K562 (cell line): ENCODE measurements at regions not wholly inside any gene's neighbourhood (a gene's known extent, or its start where the extent isn't known, plus 50 kb on each side); places are given as distances from the start of the nearest gene placed in this dataset.
A peak's percentile ranks its signal among the peaks of the same experiment; 100 is the strongest.

Source experiments
- ATAC-seq: fragments of 200-7000 bp; cut with Tn5 transposase; 3 replicates; pipeline ENCODE4 v1.9.1; 2020; ENCODE audit warnings: moderate library complexity
- BruUV-seq: library from RNA; stranded (reverse); fragments of 400-500 nt; replicated peaks from 2 replicates; lab custom pipeline; 2021; lab: Mats Ljungman, UMichigan
- CTCF ChIA-PET: fragments of 300-600 bp; formaldehyde crosslinking; extraction: SDS; loops from one replicate; lab custom pipeline; 2021; ENCODE audit warnings: low intra/inter-chr PET ratio; lab: Yijun Ruan, JAX
- POLR2A ChIA-PET: fragments of 300-600, 350-650 bp; sonication (Branson Sonifier 250); formaldehyde crosslinking; extraction: SDS; loops from one replicate; lab custom pipeline; 2021; ENCODE audit warnings: antibody characterized with exemption, inconsistent platforms; lab: Yijun Ruan, JAX
- DNase-seq, 4 experiments: peaks; one replicate each; pipeline versions ENCODE4 v3.0.0 to v3.0.0-alpha.2; 2011 to 2018; ENCODE audit warnings: low spot score in 3 of 4, mixed read lengths in 3 of 4; ENCODE audit errors: extremely low read depth in 1 of 4
- FAIRE-seq: peaks from 2 replicates; lab custom pipeline; 2011; peaks lifted over from hg19 to GRCh38; lab: Jason Lieb, UNC
- H2AFZ ChIP-seq: 2 replicates; pipeline ENCODE4 v1.6.0; 2011; ENCODE audit warnings: low read depth, low read length, control low read depth, inconsistent platforms
- H3K27ac ChIP-seq: fragments of 200-600 bp; 3 replicates; pipeline ENCODE4 v1.8.0; 2011; ENCODE audit warnings: low read depth, mild to moderate bottlenecking, control low read depth, inconsistent platforms, low read length, moderate library complexity, mixed read lengths; ENCODE audit errors: extremely low read depth
- H3K27me3 ChIP-seq, 2 experiments: fragments of 300-600 bp in 1 of 2; 2 replicates in 1 of 2; 3 replicates in 1 of 2; pipeline versions ENCODE4 v1.6.0 to v1.8.0; 2011; ENCODE audit warnings: inconsistent platforms in 2 of 2, low read length in 2 of 2, mild to moderate bottlenecking in 1 of 2, mixed read lengths in 1 of 2, moderate library complexity in 1 of 2; ENCODE audit not compliant: control insufficient read depth in 2 of 2, insufficient read depth in 2 of 2
- H3K36me3 ChIP-seq: fragments of 300-600 bp; 3 replicates; pipeline ENCODE4 v1.8.0; 2011; ENCODE audit warnings: mild to moderate bottlenecking, low read length, inconsistent platforms; ENCODE audit not compliant: control insufficient read depth, insufficient read depth
- H3K4me1 ChIP-seq, 2 experiments: fragments of 200-600 bp in 1 of 2; replicated peaks in 1 of 2; 2 replicates in 1 of 2; 3 replicates in 1 of 2; pipeline versions ENCODE4 v1.5.1 to v1.8.0; 2011; ENCODE audit warnings: inconsistent platforms in 2 of 2, low read length in 2 of 2, mild to moderate bottlenecking in 1 of 2, mixed read lengths in 1 of 2, moderate library complexity in 1 of 2; ENCODE audit not compliant: control insufficient read depth in 2 of 2, insufficient read depth in 2 of 2
- H3K4me2 ChIP-seq: 2 replicates; pipeline ENCODE4 v1.6.1; 2011; ENCODE audit warnings: low read length, control low read depth, inconsistent platforms, mixed read lengths; ENCODE audit not compliant: insufficient read depth
- H3K4me3 ChIP-seq: fragments of 200-600 bp; sonication (generic), shearing (Covaris generic); 2 replicates; pipeline ENCODE4 v1.5.1; 2016; ENCODE audit warnings: control low read depth, inconsistent platforms
- H3K79me2 ChIP-seq: fragments of 200-600 bp; 3 replicates; pipeline ENCODE4 v1.8.0; 2011; ENCODE audit warnings: low read length, inconsistent platforms; ENCODE audit not compliant: control insufficient read depth, insufficient read depth
- H3K9ac ChIP-seq, 2 experiments: 2 replicates each; pipeline versions ENCODE4 v1.6.0 to v1.6.1; 2011; ENCODE audit warnings: low read depth in 2 of 2, low read length in 2 of 2, control low read depth in 1 of 2, inconsistent platforms in 1 of 2, mild to moderate bottlenecking in 1 of 2, mixed read lengths in 1 of 2; ENCODE audit not compliant: insufficient read depth in 1 of 2
- H3K9me1 ChIP-seq: one replicate; pipeline ENCODE4 v1.6.0; 2011; ENCODE audit warnings: inconsistent platforms, mild to moderate bottlenecking, low read length, moderate library complexity; ENCODE audit not compliant: control insufficient read depth, insufficient read depth
- H3K9me3 ChIP-seq: replicated peaks from 2 replicates; pipeline ENCODE4 v1.5.1; 2011; ENCODE audit warnings: low read depth, low read length, inconsistent platforms; ENCODE audit not compliant: control insufficient read depth, insufficient read depth
- H4K20me1 ChIP-seq: replicated peaks from 2 replicates; pipeline ENCODE4 v1.6.1; 2011; ENCODE audit warnings: low read length, inconsistent platforms, mixed read lengths; ENCODE audit not compliant: control insufficient read depth, insufficient read depth
- CEBPB ChIP-seq: fragments of 450-650 bp; IDR thresholded peaks from 2 replicates; pipeline ENCODE4 v1.6.1; 2016; ENCODE audit warnings: missing genetic modification characterization, missing compliant biosample characterization
- SPI1 ChIP-seq: IDR thresholded peaks from 2 replicates; pipeline ENCODE4 v1.6.1; 2011; ENCODE audit warnings: low read depth, low read length, control low read depth, borderline replicate concordance
- ZFP36 ChIP-seq: fragments of 150-350 bp; IDR thresholded peaks from 2 replicates; pipeline ENCODE4 v1.6.1; 2018; ENCODE audit warnings: low read length, low read depth; ENCODE audit not compliant: partially characterized antibody
- WGBS: fragments of 100-300 bp; shearing (Covaris generic); methylation state at CpG from one replicate; pipeline ENCODE4 v1.1.6; 2016; ENCODE audit warnings: low coverage, mixed read lengths; ENCODE audit not compliant: insufficient coverage; ENCODE audit errors: missing lambda C conversion rate; 5-methylcytosine and 5-hydroxymethylcytosine counted together
- in situ Hi-C: fragments of 300-500 bp; cut with MboI; formaldehyde crosslinking; loops from 4 replicates; pipeline ENCODE4 v1.15.0; 2018; ENCODE audit warnings: inconsistent platforms, mixed read lengths
- intact Hi-C: fragments of 100-400 bp; cut with micrococcal nuclease; formaldehyde crosslinking; loops from 2 replicates; pipeline ENCODE4 v1.14.2; 2022
- TF ChIP-seq, protein P1 (sequence below), 3 experiments: fragments of 200-800 bp in 1 of 3; fragments of 250-450 bp in 1 of 3; fragments of 450-650 bp in 1 of 3; sonication (Bioruptor Pico) in 1 of 3; sonication (Bioruptor generic) in 1 of 3; formaldehyde crosslinking in 1 of 3; IDR thresholded peaks; 2 replicates each; pipeline versions ENCODE4 v1.6.1 to v1.8.0; 2016 to 2022; ENCODE audit warnings: mild to moderate bottlenecking in 2 of 3, missing genetic modification characterization in 2 of 3, missing compliant biosample characterization in 1 of 3, moderate library complexity in 1 of 3
- TF ChIP-seq, protein P2 (sequence below): fragments of 450-650 bp; IDR thresholded peaks from 2 replicates; pipeline ENCODE4 v1.6.1; 2016

DNA sequence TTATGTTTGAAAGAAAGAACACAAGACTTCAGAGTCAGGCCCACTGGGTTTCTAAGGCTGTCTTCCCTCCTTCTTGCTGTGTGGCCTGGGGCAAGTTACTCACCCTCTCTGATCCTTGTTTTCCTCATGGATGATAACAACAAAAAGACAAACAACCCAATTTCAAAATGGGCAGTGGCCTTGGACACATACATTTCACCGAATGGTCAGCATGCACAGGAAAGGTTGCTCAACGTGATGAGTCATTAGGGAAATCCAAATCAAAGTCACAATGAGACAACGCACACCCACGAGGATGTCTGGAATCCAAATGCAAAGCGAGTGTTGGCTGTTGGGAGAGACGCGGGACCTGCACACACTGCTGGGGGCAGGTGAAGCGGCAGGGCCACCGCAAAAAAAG, 50.8 kb upstream of the PPP2R2C start (continued):
- TF ChIP-seq, protein P1, sequence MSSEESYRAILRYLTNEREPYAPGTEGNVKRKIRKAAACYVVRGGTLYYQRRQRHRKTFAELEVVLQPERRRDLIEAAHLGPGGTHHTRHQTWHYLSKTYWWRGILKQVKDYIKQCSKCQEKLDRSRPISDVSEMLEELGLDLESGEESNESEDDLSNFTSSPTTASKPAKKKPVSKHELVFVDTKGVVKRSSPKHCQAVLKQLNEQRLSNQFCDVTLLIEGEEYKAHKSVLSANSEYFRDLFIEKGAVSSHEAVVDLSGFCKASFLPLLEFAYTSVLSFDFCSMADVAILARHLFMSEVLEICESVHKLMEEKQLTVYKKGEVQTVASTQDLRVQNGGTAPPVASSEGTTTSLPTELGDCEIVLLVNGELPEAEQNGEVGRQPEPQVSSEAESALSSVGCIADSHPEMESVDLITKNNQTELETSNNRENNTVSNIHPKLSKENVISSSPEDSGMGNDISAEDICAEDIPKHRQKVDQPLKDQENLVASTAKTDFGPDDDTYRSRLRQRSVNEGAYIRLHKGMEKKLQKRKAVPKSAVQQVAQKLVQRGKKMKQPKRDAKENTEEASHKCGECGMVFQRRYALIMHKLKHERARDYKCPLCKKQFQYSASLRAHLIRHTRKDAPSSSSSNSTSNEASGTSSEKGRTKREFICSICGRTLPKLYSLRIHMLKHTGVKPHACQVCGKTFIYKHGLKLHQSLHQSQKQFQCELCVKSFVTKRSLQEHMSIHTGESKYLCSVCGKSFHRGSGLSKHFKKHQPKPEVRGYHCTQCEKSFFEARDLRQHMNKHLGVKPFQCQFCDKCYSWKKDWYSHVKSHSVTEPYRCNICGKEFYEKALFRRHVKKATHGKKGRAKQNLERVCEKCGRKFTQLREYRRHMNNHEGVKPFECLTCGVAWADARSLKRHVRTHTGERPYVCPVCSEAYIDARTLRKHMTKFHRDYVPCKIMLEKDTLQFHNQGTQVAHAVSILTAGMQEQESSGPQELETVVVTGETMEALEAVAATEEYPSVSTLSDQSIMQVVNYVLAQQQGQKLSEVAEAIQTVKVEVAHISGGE (CRISPR knock-in tag; IDR thresholded peaks at IDR 0.05) = no peak
- TF ChIP-seq ZFP36 (peak; percentile 69), CEBPB (tag) (peak; percentile 11; the same call in 1 of the 2 replicates)

DNA sequence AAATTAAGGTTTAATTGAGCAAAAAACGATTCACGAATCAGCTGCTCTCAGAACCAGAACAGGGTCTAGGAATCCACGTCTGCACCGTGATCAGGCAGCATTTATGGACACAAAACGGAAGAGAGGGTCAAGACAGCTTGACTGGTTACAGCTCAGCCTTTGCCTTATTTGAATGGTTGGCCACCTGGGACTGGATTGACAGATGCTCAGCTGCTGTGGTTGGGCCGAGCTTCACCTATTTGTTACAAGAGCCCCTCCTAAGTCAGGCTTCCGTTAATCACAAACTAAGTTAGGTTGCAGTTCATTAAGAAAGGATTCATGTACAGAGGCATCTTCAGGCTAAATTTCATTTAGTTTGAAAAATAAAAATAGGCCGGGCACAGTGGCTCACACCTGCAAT, 50.6 kb upstream of the MAN2B2 start:
- no peak overlapping the region for H3K9ac ChIP-seq
- H3K4me3 ChIP-seq = no peak overlapping the region
- H3K9me1 ChIP-seq = no peaks in the 10 kb centered on the region
- ATAC-seq = no peak
- no TSS peak for BruUV-seq
- ChIA-PET CTCF (no interaction called here), POLR2A (interaction anchor here (0.9 kb wide), 1 partner anchor 36 kb away, joined by 3 read pairs; no protein-coding TSS in a partner anchor)
- no peaks in the 10 kb centered on the region for H3K79me2 ChIP-seq
- intact Hi-C loops = no loop called here
- no peak overlapping the region for H3K4me2 ChIP-seq
- 0% methylated on average over 8 of the region's 8 CpGs for WGBS
- in situ Hi-C loops = no loop called here
- no peak for DNase-seq
- peaks cover 26 to 79% of the 10 kb centered on the region in 2 experiments for H3K27me3 ChIP-seq
- no peaks in the 10 kb centered on the region for H3K36me3 ChIP-seq
- peaks cover 15% of the 10 kb centered on the region for H4K20me1 ChIP-seq
- H3K4me1 ChIP-seq = no peaks in the 10 kb centered on the region; a peak in 1 of 5 replicates
- no peaks in the 10 kb centered on the region for H3K9me3 ChIP-seq
- no peak overlapping the region for H3K27ac ChIP-seq
- no peak overlapping the region for H2AFZ ChIP-seq
- no peak for TF ChIP-seq SPI1
- TF ChIP-seq, protein P2, sequence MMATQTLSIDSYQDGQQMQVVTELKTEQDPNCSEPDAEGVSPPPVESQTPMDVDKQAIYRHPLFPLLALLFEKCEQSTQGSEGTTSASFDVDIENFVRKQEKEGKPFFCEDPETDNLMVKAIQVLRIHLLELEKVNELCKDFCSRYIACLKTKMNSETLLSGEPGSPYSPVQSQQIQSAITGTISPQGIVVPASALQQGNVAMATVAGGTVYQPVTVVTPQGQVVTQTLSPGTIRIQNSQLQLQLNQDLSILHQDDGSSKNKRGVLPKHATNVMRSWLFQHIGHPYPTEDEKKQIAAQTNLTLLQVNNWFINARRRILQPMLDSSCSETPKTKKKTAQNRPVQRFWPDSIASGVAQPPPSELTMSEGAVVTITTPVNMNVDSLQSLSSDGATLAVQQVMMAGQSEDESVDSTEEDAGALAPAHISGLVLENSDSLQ = 0 out of 2 replicates have a peak, but pooled peaks have one; percentile 9
- FAIRE-seq = no peak
